ENCODE measurements at regions not wholly inside any gene's neighbourhood (a gene's known extent, or its start where the extent isn't known, plus 50 kb on each side); places are given as distances from the start of the nearest gene placed in this dataset.
"Not testable (repeated sequence)": the region's sequence is repeated elsewhere in the genome, so short reads cannot be mapped to it uniquely, and the experiment has no call there.

DNA sequence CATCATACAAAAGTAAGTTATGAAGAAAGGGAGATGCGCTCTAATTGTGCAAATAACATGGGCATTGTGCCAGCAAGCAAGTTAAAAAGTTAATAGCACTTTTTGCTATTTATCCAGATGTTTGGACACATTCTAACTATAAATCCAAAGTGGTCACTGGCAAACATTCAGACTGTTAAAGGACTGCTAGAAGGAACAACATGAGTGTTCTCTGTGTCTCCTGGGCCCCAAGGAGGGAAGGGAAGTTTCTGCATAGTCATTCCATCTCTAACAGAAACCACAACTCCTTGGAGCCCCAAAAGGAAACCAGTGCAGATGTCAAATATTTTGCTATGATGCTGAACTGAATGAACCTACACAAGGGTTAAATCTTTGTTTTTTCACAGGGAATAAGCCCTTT is 213.3 kb upstream of the HNRNPA3 start:
- DNase-seq = no peak

DNA sequence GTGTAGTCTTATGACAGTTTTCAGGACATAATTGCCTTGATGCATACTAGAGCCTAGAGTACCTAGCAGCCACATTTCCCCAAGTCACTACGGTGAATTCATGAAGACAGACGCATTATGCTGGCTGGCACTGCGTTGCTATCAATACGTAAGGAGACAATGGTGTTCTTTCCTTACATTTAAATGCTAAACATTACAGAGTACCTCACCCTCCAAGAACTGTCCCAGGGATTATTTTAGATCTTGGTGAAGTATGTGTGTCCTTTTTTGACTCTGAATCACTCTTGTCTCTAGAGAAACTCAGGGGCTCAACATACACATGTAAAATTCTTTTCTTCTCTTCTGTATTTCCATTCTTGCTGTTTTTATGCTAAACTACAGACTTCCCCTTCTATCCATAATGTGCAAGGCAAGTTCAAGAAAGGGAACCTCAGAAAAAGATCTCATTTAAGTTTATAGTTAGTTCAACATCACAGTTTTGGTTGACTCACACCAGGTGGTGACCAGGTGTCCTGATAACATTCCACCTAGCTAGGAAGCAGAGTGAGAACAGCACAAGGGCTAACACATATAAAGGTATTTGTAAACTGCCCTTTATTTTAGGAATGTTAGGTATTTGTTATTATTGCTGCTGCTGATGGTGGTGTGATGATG is 212.4 kb upstream of the HNRNPA3 start:
- DNase-seq = no peak

DNA sequence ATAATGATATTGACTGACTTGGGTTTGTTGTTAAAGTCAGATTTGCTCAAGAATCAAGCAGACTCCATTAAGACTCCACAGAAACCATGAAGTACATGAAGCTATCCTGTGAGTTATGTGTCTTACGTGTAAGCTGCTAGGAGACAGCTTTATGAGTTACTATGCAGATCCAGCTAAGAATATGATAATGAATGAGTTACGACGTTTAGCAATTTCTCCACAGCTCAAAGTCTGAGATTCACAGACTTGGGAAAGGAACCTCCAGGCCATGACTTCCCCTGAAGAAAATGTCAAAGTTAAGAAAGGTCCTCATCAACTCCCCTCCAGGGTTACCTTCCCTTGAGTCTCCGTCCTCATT is 211.9 kb upstream of the HNRNPA3 start:
- no peak for DNase-seq

DNA sequence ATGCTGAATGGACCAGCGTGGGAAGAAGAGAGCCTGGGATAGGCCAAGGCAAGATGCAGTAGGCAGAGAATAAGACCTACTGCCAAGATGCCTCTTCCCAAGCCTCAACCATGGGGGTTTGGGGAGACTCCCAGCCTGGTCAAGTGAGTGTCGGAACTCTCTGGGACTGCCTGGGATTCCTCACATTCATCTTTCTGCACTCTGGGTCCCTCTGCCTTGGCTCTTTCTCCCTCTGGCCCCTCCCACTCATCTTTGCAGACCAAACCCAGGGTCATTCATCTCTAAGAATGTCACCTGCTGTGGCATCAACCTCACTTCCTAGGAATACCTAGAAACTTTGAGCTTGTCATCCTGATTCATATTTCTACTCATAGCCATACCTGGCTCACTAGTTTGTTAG is 211.3 kb upstream of the HNRNPA3 start:
- DNase-seq = no peak

DNA sequence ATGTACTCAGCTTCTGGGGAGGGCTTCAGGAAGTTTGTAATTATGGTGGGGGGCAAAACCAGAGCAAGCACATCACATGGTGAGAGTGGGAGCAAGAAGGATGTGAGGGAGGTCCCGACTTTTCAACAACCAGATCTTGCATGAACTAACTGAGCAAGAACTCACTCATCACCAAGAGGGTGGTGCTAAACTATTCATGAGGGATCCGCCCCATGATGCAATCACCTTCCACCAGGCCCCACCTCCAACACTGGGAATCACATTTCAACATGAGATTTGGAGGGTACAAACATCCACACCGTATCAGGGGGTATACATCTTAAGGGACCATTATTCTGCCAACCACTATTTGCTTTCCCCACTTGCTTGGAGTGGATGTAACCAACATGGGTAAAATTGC is 209.6 kb upstream of the HNRNPA3 start:
- DNase-seq = no peak

DNA sequence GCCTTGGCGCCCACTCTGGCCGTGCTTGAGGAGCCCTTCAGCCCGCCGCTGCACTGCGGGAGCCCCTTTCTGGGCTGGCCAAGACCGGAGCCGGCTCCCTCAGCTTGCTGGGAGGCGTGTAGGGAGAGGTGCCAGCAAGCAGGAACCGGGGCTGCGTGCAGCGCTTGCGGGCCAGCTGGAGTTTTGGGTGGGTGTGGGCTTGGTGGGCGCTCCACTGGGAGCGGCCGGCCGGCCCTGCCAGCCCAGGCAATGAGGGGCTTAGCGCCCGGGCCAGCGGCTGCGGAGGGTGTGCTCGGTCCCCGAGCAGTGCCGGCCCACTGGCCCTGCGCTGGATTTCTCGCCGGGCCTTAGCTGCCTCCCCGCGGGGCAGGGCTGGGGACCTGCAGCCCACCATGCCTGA is 204.9 kb upstream of the HNRNPA3 start:
- DNase-seq = not testable (repeated sequence)

DNA sequence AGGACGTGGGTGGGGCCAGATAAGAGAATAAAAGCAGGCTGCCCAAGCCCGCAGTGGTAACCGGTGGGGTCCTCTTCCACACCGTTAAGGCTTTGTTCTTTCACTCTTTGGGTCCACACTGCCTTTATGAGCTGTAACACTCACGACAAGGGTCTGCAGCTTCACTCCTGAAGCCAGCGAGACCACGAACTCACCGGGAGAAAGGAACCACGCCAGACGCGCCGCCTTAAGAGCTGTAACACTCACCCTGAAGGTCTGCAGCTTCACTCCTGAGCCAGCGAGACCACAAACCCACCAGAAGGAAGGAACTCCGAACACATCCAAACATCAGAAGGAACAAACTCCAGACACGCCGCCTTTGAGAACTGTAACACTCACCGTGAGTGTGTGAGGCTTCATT is 203.9 kb upstream of the HNRNPA3 start:
- not testable (repeated sequence) for DNase-seq

DNA sequence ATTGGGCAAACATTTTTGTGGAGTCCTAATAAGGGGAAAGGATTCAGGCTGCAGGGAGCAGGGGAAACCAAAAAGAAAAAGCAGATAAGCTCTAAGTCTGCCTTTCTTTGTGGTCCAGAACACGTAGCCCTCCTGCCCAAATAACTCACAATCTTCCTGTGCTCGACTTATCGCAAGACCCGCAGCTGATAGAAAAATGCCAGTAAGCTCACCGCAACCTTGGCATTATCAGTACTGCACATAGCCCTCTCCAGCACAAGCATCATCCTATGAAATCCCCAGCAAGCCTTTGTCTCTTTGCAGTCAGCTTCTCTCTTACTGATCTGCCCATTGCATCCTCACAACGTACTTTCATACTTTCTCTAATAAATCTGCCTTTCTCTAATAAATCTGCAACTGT is 202.4 kb upstream of the HNRNPA3 start:
- DNase-seq = no peak

DNA sequence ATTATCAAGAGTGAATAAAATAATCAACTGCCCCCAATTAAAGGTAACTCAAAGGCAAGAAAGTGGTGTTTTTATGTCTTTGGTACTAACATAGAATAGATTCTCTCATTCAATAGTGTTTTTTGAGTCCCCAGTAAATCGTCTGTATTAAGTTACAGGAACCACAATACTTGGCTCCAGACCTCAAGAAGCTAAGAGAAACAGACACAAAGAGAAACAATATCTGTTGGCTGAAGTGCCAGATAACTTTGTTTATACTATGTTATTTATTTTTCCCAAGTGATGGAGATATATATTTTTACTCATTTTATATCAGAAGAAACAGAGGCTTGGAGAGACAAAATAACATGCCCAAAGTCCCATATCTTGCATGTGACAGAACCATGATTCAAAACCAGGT is 201.7 kb upstream of the HNRNPA3 start:
- DNase-seq = no peak

DNA sequence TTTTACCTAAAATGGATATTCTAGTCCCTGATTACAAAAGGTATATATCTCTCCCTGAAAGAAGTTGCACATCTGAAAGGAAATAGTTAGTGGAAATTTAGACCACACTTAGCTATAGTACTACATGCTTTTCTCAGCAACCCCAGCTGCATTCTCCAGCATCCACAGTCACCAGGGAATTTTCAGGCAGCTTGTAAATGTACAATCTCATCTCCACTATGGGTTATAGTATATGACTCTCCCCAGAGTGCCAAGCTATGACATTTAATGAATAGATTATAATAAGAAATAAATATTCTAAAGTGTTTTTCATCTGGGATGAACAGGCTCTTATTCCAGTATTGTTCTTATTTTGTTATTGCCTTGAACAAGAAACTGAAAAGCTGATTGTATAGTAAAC is 197.6 kb upstream of the HNRNPA3 start:
- DNase-seq = no peak

DNA sequence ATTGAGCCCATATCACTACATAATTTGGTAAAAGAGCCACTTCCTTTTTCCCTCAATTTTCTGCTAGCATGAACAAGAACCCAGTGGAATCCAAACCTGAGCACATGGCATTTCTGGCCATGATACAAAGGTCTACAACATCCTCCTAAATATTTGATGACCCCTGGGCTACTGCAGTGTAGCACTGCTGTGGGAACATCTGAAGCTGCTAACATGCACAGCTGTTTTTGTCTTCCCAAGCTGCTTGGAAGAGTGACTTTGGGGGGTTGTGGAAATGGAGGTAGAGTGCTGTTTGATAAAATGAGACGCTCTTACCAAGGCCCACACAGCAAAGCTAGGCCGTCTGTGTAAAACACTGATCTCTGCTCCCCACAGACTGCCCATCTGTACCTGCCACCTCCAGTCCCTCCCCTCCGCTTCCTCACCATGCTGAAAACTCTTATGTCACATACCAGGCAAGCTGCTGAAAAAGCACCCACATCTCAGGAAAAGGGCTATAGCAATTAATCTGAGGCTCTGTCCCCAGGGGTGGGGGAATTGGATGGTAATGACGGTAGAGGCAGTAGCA is 197.2 kb upstream of the HNRNPA3 start:
- DNase-seq = no peak

DNA sequence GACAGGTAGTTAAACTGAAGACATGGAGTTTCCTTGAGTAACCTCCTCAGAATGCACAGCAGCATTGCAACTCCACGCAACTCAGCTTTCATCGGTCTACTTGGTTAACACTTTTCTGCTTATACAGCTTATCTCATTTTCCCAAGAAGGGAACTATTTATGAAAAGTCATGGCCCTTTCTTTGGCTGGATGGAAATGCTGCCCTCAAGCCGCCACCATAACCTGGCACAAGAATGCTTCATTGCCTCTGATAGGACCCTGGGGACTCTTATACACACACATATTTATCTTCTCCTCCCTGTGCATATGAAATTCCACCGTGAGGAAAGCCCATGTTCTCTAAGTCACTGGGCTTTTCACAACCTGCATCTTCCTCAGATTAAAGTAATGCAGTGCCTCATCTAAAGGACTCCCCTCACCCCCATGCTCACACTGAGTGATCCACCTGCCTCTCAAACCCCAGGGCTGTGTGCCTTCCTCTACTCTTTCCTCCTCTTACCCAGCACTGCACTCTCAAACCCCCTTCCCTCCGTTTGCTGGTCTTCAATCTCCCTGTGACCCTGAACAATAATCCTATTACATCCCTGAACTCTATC is 192.0 kb upstream of the HNRNPA3 start:
- no peak for DNase-seq

DNA sequence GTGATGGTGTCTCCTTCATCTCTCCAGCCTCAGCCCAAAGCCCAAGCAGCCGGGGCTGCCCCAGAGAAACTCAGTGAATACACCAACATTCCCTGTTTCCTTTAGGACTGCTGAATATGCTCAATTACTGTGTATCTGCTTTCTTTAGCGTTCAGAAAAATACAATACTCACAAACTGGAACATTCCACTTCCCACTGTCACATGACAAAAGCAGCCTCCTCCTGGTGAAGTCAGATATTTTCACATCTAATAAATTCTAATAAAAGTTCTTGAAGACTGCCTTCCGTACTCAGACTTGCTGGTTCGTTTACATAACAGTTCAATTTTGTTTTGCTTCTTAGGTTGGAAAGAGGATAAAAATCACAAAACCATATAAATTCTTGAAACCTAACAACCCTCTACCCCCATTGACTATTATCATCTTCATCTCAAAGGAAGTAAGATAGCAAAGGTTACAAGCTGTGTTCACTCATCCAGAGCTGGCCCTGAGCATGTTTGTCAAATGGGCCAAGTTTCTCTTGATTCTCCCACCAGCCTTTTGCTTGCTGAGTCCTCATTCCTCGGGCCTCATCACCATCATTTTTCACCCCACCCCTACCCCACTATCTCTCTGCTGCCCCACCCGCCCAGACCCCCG is 190.8 kb upstream of the HNRNPA3 start:
- no peak for DNase-seq

DNA sequence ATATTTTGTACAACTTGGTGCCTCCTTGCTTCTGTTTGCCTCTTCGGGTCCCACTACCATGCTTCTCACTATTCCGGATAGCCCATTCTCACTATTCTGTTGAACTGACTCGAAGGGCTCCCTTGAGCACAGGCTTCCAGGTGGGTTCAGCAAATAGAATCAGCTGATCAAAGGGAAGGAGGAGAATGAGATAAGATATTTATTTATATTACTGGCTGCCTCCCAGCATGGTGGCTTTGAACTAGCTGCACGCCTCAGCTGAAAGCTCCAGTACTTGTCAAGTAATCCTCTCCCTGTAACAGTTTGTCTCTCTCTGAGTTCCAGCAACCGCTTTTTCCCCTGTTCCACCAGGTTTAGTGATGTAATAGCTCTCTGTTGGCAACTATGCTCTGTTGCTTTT is 187.8 kb upstream of the HNRNPA3 start:
- DNase-seq = no peak

DNA sequence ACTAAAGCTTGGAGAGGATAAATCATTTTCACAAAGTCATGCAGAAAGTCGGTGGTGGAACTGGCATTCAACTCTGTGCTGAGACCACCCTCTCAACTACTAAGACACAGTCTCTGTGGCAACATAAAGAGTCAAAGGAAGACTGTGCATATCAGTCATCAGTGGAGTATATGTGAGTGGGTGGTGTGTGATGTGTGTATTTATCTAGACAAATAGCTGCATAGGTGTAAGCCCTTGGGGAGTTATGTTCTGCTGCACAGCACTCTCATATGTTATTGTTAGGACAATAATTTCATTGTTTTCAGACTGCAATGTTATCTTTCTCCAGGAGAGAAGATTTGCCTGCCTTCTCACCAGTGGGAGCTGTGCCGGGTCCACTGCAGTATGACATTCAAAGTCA is 186.3 kb upstream of the HNRNPA3 start:
- DNase-seq = no peak

DNA sequence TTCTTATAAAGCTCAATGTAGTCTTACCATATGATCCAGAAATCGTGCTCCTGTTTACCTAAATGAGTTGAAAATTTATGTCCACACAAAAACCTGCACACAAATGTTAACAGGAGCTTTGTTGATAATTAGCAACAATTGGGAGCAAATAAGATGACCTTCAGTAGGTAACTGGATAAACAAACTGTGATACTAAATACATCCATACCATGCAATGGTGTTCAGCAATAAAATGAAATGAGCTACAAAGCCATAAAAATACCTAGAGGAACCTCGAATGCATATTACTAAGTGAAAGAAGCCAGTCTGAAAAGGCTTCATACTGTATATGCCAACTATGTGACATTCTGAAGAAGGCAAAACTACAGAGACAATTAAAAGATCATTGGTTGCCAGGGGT is 185.6 kb upstream of the HNRNPA3 start:
- DNase-seq = no peak

DNA sequence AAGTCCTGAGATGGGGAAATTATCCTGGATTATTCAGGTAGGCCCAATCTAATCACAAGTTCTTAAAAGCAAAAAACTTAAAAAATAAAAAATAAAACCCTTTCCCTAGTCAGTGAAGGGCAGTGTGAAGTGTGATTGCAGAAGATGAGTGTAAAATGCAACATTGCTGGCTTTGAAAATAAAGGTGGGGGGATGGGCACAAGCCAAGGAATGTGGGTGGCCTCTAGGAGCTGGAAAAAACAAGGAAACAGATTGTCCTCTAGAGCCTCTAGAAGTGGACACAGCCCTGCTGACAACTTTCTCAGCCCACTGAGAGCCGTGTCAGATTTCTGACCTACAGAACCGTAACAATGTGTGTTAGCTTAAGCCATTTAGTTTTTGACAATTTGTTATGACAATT is 184.3 kb upstream of the HNRNPA3 start:
- DNase-seq = no peak

DNA sequence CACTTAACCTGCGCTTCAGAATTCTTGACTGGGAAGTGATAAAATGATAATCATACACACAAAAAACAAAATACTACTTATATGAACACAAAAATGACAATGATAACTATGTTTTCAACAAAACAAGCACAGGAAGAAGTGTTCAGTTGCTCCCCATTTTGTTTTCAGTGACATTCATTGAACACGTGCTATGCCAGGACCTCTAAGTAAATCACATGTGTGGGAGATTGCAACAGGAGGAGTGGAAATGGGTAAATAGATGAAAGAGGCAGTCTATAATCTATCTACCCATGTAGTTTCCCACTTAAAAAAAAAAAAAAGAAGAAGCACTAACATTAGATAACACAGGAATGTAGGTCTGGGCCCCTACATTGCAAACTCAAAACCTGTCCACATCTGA is 183.5 kb upstream of the HNRNPA3 start:
- no peak for DNase-seq

DNA sequence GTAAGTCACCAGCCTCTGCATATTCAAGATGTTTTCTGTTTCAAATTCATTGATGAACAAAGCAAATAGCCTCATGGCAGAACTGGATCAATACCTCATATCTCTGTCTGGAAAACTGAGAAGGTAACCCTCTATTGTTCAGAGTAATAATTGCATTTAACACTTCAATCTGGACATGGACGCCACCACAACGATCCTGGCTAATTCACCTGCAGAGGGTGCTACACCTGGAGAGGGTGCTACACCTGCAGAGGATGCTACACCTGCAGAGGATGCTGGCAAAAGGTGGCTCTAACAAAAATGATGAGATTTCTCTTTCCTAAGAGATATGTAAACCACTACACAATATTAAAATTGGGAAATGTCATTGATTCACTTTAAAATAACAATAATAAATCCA is 183.1 kb upstream of the HNRNPA3 start:
- DNase-seq = no peak

DNA sequence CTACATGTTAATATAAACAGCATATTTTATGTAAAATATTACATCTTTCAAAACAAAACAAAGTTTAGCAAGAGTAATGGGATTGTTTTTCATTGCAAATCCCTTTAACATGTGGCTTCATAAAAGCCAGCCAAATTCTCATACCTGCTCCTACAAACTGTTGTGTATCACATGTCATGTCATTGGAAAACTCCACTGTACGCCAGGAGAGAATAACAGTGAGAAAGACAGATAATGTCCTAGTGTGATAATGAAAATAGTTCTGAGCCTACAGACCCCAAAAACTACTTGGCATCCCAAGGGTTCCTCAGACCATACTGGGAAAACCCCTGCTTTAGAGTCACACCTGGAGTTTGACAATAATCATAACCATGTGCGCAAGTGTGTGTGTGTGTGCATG is 182.7 kb upstream of the HNRNPA3 start:
- no peak for DNase-seq

DNA sequence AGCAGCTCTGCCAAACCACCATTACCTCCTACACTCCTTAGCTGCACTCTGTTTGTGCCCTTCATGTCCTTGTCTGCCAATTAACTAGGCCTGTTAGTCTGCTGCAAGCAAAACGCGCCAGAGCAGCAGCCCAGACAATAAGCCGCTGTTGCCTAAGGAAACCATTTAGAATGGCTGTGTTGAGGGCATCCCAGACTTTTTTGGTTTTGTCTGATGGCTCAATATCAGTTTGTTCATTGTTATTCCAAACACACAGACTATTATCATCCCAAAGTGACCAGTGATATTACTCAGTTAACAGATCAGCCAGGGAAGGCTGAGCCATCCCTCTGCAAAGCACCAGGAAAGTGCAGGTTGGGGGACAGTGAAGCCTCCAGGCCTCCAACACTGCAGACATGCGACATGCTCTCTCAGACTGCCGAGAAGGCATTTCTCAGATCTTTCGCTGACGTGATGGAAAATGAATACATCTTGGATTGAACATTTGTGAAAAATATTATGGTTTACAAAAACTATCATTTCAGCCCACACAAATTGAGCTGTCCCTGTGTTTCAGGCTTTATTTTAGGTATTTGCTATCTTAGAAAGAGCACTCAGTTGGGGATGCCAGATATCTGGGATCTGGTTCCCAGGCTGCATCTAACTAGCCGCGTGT is 182.0 kb upstream of the HNRNPA3 start:
- DNase-seq = no peak

DNA sequence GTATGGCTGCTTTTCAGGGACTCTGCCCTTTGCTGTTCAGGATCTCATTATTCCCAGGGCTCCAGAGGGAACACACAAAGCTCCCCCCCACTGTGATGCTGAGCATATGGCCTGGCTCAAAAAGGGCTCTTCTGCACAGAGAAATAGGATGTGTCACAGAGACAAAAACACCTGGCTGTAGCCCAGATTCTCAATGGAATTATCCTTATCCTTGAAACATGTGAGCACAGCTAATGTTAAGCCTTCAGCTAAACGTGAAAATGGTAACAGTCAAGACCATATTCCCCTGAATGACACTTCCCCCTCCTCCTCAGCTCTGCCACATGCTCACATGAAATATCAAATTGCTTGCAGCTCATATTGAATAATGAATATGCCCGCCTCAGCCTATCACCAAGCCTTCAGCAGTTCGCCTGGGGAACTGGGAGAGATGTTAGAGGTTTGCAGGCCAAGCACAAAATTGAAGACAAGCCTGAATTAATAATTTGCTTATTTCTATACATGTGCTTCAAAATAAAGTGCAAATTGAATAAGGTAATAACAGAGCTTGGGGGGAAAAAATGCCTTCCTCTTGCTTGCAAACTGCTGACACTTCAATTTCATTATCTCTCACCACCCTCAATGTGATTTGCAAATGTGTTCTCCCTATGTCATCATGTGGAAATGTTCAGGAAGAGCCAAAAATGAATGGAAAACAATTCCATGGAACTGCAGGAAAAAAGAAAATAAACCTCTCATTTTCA is 181.0 kb upstream of the HNRNPA3 start:
- DNase-seq = no peak

DNA sequence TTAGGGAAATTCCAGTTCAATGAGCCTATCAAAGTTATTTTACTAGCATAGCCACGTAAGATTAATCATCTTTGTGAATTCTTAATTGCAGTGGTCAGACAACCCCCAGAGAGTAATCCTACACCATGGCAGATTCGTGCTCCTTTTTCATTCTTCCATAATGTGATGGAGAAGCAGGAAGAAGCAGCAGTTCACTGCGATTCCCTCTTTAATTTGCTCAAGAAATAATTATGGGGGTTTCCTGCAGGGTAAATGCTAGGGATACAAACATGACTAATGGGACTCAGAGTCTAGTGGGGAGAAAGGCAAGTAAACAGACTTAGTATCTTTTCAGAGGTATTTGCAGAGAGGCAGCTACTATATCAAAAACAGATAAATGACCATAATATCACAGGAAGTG is 175.8 kb upstream of the HNRNPA3 start:
- DNase-seq = no peak

All from activated CD4-positive, alpha-beta T cell treated with anti-CD3 and anti-CD28 coated beads for 4 hours (primary cell).